ENCODE measurements at regions not wholly inside any gene's neighbourhood (a gene's known extent, or its start where the extent isn't known, plus 50 kb on each side); places are given as distances from the start of the nearest gene placed in this dataset.

GRCh38 chr1:193472430-193472829 is 286.0 kb upstream of the B3GALT2 start (continued):
- TF ChIP-seq CREB5 (CRISPR knock-in tag; IDR thresholded peaks at IDR 0.05; ENCODE audit: low read depth) (no peak), BACH2 (CRISPR knock-in tag; IDR thresholded peaks at IDR 0.05; ENCODE audit: borderline replicate concordance) (no peak), OSR1 (CRISPR knock-in tag; IDR thresholded peaks at IDR 0.05) (no peak), ESRRG (CRISPR knock-in tag; IDR thresholded peaks at IDR 0.05) (no peak), ZNF8 (CRISPR knock-in tag; IDR thresholded peaks at IDR 0.05) (no peak), ISL1 (CRISPR knock-in tag; IDR thresholded peaks at IDR 0.05) (no peak)

- ATAC-seq = no peak
- TF ChIP-seq ISL1 (CRISPR knock-in tag; IDR thresholded peaks at IDR 0.05) (no peak), OSR1 (CRISPR knock-in tag; IDR thresholded peaks at IDR 0.05) (no peak), PPARA (CRISPR knock-in tag; IDR thresholded peaks at IDR 0.05; ENCODE audit: borderline replicate concordance) (no peak), RARB (CRISPR knock-in tag; IDR thresholded peaks at IDR 0.05) (no peak), ZC3H10 (CRISPR knock-in tag; IDR thresholded peaks at IDR 0.05) (no peak), BACH2 (CRISPR knock-in tag; IDR thresholded peaks at IDR 0.05; ENCODE audit: borderline replicate concordance) (no peak), ZFP30 (CRISPR knock-in tag; IDR thresholded peaks at IDR 0.05) (no peak), CSRNP3 (CRISPR knock-in tag; IDR thresholded peaks at IDR 0.05) (no peak), POU6F1 (CRISPR knock-in tag; IDR thresholded peaks at IDR 0.05; ENCODE audit: borderline replicate concordance, low read depth) (no peak), TSHZ2 (CRISPR knock-in tag; IDR thresholded peaks at IDR 0.05) (no peak), CSDC2 (CRISPR knock-in tag; IDR thresholded peaks at IDR 0.05) (no peak), ZFP3 (CRISPR knock-in tag; IDR thresholded peaks at IDR 0.05) (no peak), PATZ1 (CRISPR knock-in tag; IDR thresholded peaks at IDR 0.05; ENCODE audit: borderline replicate concordance) (no peak), SNAI2 (CRISPR knock-in tag; IDR thresholded peaks at IDR 0.05) (no peak), ZNF565 (CRISPR knock-in tag; conservative IDR thresholded peaks at IDR 0.05; ENCODE audit: low read depth) (no peak), ARNTL (CRISPR knock-in tag; IDR thresholded peaks at IDR 0.05; ENCODE audit: borderline replicate concordance, low read depth) (no peak), ESRRG (CRISPR knock-in tag; IDR thresholded peaks at IDR 0.05) (no peak), CREB5 (CRISPR knock-in tag; IDR thresholded peaks at IDR 0.05; ENCODE audit: low read depth) (no peak)
Measured at GRCh38 chr1:193471981-193472380, 285.6 kb upstream of the B3GALT2 start.

GRCh38 chr1:193463326-193463932 is 277.0 kb upstream of the B3GALT2 start:
- ATAC-seq = no peak; the same call in 2 of the 3 replicates
- no peak for TF ChIP-seq PATZ1 (CRISPR knock-in tag; IDR thresholded peaks at IDR 0.05; ENCODE audit: borderline replicate concordance)
- no peak for TF ChIP-seq BACH2 (CRISPR knock-in tag; IDR thresholded peaks at IDR 0.05; ENCODE audit: borderline replicate concordance)
- no peak for TF ChIP-seq ZFP3 (CRISPR knock-in tag; IDR thresholded peaks at IDR 0.05)
- no peak for TF ChIP-seq GLIS3 (CRISPR knock-in tag; IDR thresholded peaks at IDR 0.05)
- TF ChIP-seq TSHZ2 (CRISPR knock-in tag; IDR thresholded peaks at IDR 0.05) = no peak
- TF ChIP-seq ZFP30 (CRISPR knock-in tag; IDR thresholded peaks at IDR 0.05) = no peak
